A673 (cell line): ENCODE measurements at regions not wholly inside any gene's neighbourhood (a gene's known extent, or its start where the extent isn't known, plus 50 kb on each side); places are given as distances from the start of the nearest gene placed in this dataset.

Source experiments
- BruUV-seq: library from RNA; stranded (reverse); fragments of 400-500 nt; replicated peaks from 2 replicates; lab custom pipeline; 2021; lab: Mats Ljungman, UMichigan
- CTCF ChIA-PET: fragments of 300-600 bp; sonication (Branson Sonifier 250); formaldehyde crosslinking; loops from one replicate; lab custom pipeline; 2022; ENCODE audit warnings: antibody characterized with exemption; lab: Charles Lee
- POLR2A ChIA-PET: fragments of 300-600 bp; sonication (Branson Sonifier 250); formaldehyde crosslinking; loops from one replicate; lab custom pipeline; 2022; ENCODE audit warnings: antibody characterized with exemption; ENCODE audit not compliant: low non-redundant PET; lab: Charles Lee
- DNase-seq: peaks from one replicate; pipeline ENCODE4 v3.0.0-alpha.2; 2015; ENCODE audit warnings: low spot score
- H3K27ac ChIP-seq: fragments of 200-600 bp; sonication (generic); 2 replicates; pipeline ENCODE4 v1.5.1; 2016; ENCODE audit warnings: mixed run types, low read depth, mild to moderate bottlenecking, mixed read lengths, antibody characterized with exemption, low read length; ENCODE audit not compliant: poor library complexity, severe bottlenecking
- H3K27me3 ChIP-seq: fragments of 200-600 bp; sonication (generic); replicated peaks from 2 replicates; pipeline ENCODE4 v1.6.1; 2017; ENCODE audit warnings: mixed run types, low read depth, mild to moderate bottlenecking, mixed read lengths, antibody characterized with exemption, low read length; ENCODE audit not compliant: insufficient read depth, poor library complexity
- H3K36me3 ChIP-seq: fragments of 200-600 bp; sonication (generic); 2 replicates; pipeline ENCODE4 v1.6.1; 2016; ENCODE audit warnings: mixed run types, mild to moderate bottlenecking, mixed read lengths, antibody characterized with exemption, low read length; ENCODE audit not compliant: insufficient read depth, poor library complexity, severe bottlenecking
- H3K4me1 ChIP-seq: fragments of 200-600 bp; sonication (generic); 2 replicates; pipeline ENCODE4 v1.6.1; 2017; ENCODE audit warnings: mixed run types, mild to moderate bottlenecking, mixed read lengths, antibody characterized with exemption, low read length; ENCODE audit not compliant: insufficient read depth, poor library complexity, severe bottlenecking
- H3K4me3 ChIP-seq: fragments of 200-600 bp; sonication (generic); 2 replicates; pipeline ENCODE4 v1.5.1; 2016; ENCODE audit warnings: low read depth, mixed run types, mild to moderate bottlenecking, mixed read lengths, low read length; ENCODE audit not compliant: poor library complexity, severe bottlenecking
- H3K9me3 ChIP-seq: fragments of 200-600 bp; sonication (generic); 2 replicates; pipeline ENCODE4 v1.6.1; 2016; ENCODE audit warnings: mixed run types, low read depth, mild to moderate bottlenecking, mixed read lengths, antibody characterized with exemption, low read length; ENCODE audit not compliant: poor library complexity, severe bottlenecking
- EZH2 ChIP-seq: fragments of 200-600 bp; sonication (generic); IDR thresholded peaks from 2 replicates; pipeline ENCODE4 v1.6.1; 2017; ENCODE audit warnings: borderline replicate concordance, low read depth, mild to moderate bottlenecking, mixed read lengths, antibody characterized with exemption, low read length; ENCODE audit not compliant: poor library complexity, severe bottlenecking
- intact Hi-C: fragments of 100-400 bp; cut with micrococcal nuclease; formaldehyde crosslinking; loops from one replicate; pipeline ENCODE4 v1.10.0; 2022; ENCODE audit not compliant: unreplicated experiment
- TF ChIP-seq, protein P1 (sequence below): fragments of 300-800, 200-600 bp; sonication (generic); conservative IDR thresholded peaks from 2 replicates; pipeline ENCODE4 v1.5.1; 2017; ENCODE audit warnings: low read depth, mild to moderate bottlenecking, antibody characterized with exemption, low read length, moderate library complexity, mixed read lengths

DNA sequence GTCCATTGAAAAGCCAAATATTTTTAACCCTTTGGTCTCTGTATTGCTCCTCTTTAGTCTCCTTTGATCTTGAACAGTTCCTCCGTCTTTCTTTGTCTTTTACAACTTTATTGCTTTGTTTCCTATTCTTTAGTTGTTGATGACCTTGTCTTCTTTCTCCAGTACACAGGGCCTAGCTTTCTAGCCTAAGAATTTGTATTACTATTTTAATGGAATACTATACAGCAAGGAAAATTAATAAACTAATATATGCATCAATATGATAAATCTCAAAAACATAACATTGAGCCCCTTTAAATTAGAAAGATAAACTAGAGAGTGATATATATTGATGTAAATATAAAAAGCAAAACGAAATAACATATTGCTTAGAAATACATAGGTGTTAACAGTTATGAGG lies 88.7 kb downstream of the NR1D2 start:
- no peak overlapping the region for H3K27ac ChIP-seq
- no peaks in the 10 kb centered on the region for H3K36me3 ChIP-seq
- TF ChIP-seq, protein P1, sequence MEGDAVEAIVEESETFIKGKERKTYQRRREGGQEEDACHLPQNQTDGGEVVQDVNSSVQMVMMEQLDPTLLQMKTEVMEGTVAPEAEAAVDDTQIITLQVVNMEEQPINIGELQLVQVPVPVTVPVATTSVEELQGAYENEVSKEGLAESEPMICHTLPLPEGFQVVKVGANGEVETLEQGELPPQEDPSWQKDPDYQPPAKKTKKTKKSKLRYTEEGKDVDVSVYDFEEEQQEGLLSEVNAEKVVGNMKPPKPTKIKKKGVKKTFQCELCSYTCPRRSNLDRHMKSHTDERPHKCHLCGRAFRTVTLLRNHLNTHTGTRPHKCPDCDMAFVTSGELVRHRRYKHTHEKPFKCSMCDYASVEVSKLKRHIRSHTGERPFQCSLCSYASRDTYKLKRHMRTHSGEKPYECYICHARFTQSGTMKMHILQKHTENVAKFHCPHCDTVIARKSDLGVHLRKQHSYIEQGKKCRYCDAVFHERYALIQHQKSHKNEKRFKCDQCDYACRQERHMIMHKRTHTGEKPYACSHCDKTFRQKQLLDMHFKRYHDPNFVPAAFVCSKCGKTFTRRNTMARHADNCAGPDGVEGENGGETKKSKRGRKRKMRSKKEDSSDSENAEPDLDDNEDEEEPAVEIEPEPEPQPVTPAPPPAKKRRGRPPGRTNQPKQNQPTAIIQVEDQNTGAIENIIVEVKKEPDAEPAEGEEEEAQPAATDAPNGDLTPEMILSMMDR: no peak
- TF ChIP-seq EZH2: no peak
- BruUV-seq: no TSS peak
- no peak for DNase-seq
- peaks cover 5% of the 10 kb centered on the region for H3K4me1 ChIP-seq
- intact Hi-C loops: no loop called here
- ChIA-PET POLR2A (no interaction called here), CTCF (no interaction called here)
- H3K27me3 ChIP-seq: no peaks in the 10 kb centered on the region
- H3K9me3 ChIP-seq: no peaks in the 10 kb centered on the region
- H3K4me3 ChIP-seq: no peak overlapping the region

GRCh38 chr3:24034464-24034863 lies 89.4 kb downstream of the NR1D2 start:
- H3K9me3 ChIP-seq: no peaks in the 10 kb centered on the region
- no peak overlapping the region for H3K27ac ChIP-seq
- no peak for DNase-seq
- POLR2A ChIA-PET: no interaction called here
- no peaks in the 10 kb centered on the region for H3K36me3 ChIP-seq
- H3K27me3 ChIP-seq: no peaks in the 10 kb centered on the region
- CTCF ChIA-PET: no interaction called here
- intact Hi-C loops: no loop called here
- no peak for TF ChIP-seq EZH2
- TF ChIP-seq, protein P1: no peak
- BruUV-seq: no TSS peak
- peaks cover 5% of the 10 kb centered on the region for H3K4me1 ChIP-seq
- H3K4me3 ChIP-seq: no peak overlapping the region

DNA sequence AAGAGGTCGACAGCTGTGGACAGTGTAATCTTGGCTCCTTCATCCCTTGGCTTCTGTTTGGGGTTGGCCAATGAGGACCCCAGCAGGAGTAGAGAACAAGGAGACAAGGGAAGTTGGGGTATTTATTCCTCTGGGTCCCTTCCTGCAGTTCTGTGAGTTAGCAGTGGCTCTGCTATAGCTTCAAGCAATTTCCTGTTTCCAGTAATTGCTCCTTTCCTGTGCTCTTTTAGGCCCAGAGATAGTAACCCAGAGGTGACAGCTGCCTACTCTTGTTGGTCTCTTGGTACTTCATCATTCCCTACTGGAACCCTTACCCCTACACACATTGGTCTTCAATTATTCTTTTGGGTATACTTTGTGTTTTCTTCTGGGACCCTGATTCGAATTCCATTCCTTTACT lies 92.9 kb downstream of the NR1D2 start:
- no peak overlapping the region for H3K27ac ChIP-seq
- ChIA-PET POLR2A (no interaction called here), CTCF (no interaction called here)
- H3K4me1 ChIP-seq: peaks cover 5% of the 10 kb centered on the region
- no peak for TF ChIP-seq EZH2
- TF ChIP-seq, protein P1: no peak
- intact Hi-C loops: no loop called here
- BruUV-seq: no TSS peak
- no peak overlapping the region for H3K4me3 ChIP-seq
- H3K27me3 ChIP-seq: no peaks in the 10 kb centered on the region
- no peaks in the 10 kb centered on the region for H3K9me3 ChIP-seq
- no peaks in the 10 kb centered on the region for H3K36me3 ChIP-seq
- DNase-seq: peak; percentile 60
